ENCODE measurements at regions not wholly inside any gene's neighbourhood (a gene's known extent, or its start where the extent isn't known, plus 50 kb on each side); places are given as distances from the start of the nearest gene placed in this dataset.
A peak's percentile ranks its signal among the peaks of the same experiment; 100 is the strongest.
"Not testable (repeated sequence)": the region's sequence is repeated elsewhere in the genome, so short reads cannot be mapped to it uniquely, and the experiment has no call there.

DNA sequence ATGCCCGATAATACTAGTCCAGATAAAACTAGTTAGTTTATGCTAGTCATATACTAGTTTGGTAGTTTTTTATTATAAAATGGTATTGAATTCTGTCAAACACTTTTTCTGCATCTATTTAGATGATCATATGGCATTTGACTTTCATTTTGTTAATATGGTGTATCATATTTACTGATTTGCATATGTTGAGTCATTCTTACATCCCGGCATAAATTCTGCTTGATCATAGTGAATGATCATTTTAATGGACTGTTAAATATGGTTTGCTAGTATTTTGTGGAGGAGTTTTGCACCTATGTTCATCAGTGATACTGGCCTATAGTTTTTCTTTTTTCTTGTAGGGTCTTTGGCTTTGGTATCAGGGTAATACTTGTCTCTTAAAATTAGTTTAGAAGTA is 365.6 kb downstream of the TAF11L14 start:
- Histone ChIP-seq H3K9me3 (no peaks in the 10 kb centered on the region), H3K27ac (no peak overlapping the region), H3K36me3 (no peaks in the 10 kb centered on the region), H3K27me3 (no peaks in the 10 kb centered on the region), H3K4me3 (no peak overlapping the region), H3K4me1 (no peaks in the 10 kb centered on the region)
- intact Hi-C loops (cut with DNase I), result no loop called here
- ATAC-seq, result no peak
- 81 to 87% methylated on average over 2 of the region's 2 CpGs for WGBS, 2 donors
- no peak for DNase-seq
- no peak for FAIRE-seq
- TF ChIP-seq, protein P1, sequence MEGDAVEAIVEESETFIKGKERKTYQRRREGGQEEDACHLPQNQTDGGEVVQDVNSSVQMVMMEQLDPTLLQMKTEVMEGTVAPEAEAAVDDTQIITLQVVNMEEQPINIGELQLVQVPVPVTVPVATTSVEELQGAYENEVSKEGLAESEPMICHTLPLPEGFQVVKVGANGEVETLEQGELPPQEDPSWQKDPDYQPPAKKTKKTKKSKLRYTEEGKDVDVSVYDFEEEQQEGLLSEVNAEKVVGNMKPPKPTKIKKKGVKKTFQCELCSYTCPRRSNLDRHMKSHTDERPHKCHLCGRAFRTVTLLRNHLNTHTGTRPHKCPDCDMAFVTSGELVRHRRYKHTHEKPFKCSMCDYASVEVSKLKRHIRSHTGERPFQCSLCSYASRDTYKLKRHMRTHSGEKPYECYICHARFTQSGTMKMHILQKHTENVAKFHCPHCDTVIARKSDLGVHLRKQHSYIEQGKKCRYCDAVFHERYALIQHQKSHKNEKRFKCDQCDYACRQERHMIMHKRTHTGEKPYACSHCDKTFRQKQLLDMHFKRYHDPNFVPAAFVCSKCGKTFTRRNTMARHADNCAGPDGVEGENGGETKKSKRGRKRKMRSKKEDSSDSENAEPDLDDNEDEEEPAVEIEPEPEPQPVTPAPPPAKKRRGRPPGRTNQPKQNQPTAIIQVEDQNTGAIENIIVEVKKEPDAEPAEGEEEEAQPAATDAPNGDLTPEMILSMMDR (IDR thresholded peaks at IDR 0.05), result no peak

DNA sequence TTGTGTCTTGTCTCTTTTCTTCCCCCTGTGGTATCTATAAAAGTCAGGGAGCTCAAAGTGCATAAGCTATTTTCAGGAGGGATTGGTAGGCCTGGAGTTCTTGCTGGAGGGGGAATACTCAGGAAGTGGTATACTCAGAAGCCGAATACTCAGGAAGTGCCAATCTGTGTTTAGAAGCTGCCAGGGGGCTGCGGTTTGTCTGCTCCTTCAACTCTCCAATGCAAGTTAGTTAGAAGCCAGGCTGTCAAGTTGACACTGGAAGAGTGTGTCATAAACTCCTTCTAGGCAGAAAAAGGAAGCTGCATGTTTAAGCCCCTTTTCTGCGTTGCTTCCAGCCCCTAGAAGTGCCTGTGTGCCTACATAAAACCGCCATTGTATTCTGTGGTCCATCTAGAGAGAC is 366.5 kb downstream of the TAF11L14 start:
- Histone ChIP-seq H3K4me3 (no peak overlapping the region), H3K9me3 (no peaks in the 10 kb centered on the region), H3K27me3 (no peaks in the 10 kb centered on the region), H3K36me3 (no peaks in the 10 kb centered on the region), H3K27ac (no peak overlapping the region), H3K4me1 (no peaks in the 10 kb centered on the region)
- FAIRE-seq (no peak), DNase-seq (no peak), ATAC-seq (no peak)
- 47 to 57% methylated on average over 4 of the region's 4 CpGs for WGBS, 2 donors
- TF ChIP-seq, protein P1 (IDR thresholded peaks at IDR 0.05), result no peak
- intact Hi-C loops (cut with DNase I), result no loop called here

DNA sequence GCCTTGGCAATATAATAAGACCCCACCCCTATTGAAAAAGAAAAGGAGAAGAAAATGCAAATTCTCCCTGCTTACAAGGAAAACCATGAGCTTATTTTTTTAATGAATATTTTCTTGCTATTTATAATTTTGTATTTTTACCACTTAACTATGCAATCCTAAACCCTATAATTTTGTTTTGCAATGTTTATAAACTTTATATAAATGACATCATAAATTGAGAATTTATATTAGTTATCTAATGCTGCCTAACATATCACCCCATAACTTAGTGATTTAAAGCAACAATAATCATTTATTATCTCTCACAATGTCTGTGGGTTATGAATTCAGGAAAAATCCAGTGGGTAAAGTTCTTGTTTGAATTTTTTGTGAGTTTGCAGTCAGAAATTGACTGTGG is 369.1 kb downstream of the TAF11L14 start:
- no peak overlapping the region for H3K4me3 ChIP-seq
- intact Hi-C loops (cut with DNase I), result no loop called here
- H3K9me3 ChIP-seq, result no peaks in the 10 kb centered on the region
- H3K4me1 ChIP-seq, result no peaks in the 10 kb centered on the region
- no peak for DNase-seq
- no peak overlapping the region for H3K27ac ChIP-seq
- ATAC-seq, result no peak
- FAIRE-seq, result no peak
- no peaks in the 10 kb centered on the region for H3K27me3 ChIP-seq
- TF ChIP-seq, protein P1 (IDR thresholded peaks at IDR 0.05), result no peak
- H3K36me3 ChIP-seq, result no peaks in the 10 kb centered on the region

DNA sequence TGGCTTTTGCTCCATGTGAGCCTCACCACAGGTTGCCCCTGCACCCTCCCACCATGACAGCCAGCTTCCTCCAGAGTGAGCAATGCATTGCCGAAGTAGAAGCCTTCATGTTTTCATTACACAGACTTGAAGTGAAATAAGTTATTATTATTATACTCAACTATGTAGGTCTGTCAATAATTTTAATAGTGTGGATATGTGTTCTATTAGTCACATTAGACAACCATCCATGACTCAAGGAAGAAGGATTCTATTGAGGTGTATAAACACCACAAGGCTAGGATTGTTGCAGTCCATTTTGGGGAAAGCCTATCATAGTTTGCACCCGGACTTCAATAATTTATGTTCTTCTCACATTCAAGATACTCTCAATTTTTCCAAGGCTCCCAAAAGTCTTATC is 369.5 kb downstream of the TAF11L14 start:
- TF ChIP-seq, protein P1 (IDR thresholded peaks at IDR 0.05), result no peak
- Histone ChIP-seq H3K27me3 (no peaks in the 10 kb centered on the region), H3K27ac (no peak overlapping the region), H3K9me3 (no peaks in the 10 kb centered on the region), H3K36me3 (no peaks in the 10 kb centered on the region), H3K4me3 (no peak overlapping the region), H3K4me1 (no peaks in the 10 kb centered on the region)
- 70 to 80% methylated on average over 2 of the region's 2 CpGs for WGBS, 2 donors
- intact Hi-C loops (cut with DNase I), result no loop called here
- FAIRE-seq (no peak), DNase-seq (no peak), ATAC-seq (no peak)

DNA sequence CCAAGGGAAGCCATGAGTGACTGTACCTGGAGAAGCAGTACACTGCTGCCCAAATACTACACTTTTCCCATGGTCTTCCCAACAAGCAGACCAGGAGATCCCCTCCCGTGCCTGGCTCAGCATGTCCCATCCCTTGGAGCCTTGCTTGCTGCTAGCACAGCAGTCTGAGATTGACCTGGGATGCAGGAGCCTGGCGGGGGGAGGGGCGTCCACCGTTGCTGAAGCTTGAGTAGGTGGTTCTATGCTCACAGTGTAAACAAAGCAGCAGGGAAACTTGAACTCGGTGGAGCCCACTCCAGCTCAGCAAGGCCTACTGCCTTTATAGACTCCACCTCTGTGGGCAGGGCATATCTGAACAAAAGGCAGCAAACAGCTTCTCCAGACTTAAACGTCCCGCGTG is 372.0 kb downstream of the TAF11L14 start:
- H3K4me1 ChIP-seq; FAIRE-seq; H3K27ac ChIP-seq; H3K9me3 ChIP-seq; intact Hi-C loops (cut with DNase I); H3K27me3 ChIP-seq; H3K36me3 ChIP-seq; H3K4me3 ChIP-seq; ATAC-seq: not testable (repeated sequence)
- 67 to 71% methylated on average over 8 of the region's 8 CpGs for WGBS, 2 donors
- peak in 1 of 6 donors; percentile 34 for DNase-seq

DNA sequence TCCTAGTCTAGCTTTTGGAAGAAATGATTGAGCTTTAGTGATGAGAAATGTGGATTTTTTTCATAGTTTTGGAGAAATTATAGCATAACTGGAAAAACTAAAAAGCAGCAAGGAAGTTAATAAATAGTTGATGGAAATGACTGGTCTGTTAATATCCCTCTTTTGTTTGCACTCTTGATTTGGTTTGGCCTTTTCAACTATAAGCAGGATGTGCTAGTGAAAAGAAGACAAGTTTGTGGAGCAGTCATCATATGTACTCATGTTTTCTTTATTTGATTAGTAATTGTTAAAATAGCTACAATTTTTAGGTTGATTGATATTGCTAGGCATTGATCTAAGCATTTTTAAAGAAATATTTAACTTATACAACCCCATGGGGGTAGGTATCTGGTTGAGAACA is 374.7 kb downstream of the TAF11L14 start:
- H3K27me3 ChIP-seq, result no peaks in the 10 kb centered on the region
- no peak for DNase-seq
- H3K4me3 ChIP-seq, result no peak overlapping the region
- no peaks in the 10 kb centered on the region for H3K36me3 ChIP-seq
- H3K27ac ChIP-seq, result no peak overlapping the region
- H3K4me1 ChIP-seq, result no peaks in the 10 kb centered on the region
- TF ChIP-seq, protein P1 (IDR thresholded peaks at IDR 0.05), result no peak
- intact Hi-C loops (cut with DNase I), result no loop called here
- no peak for ATAC-seq
- H3K9me3 ChIP-seq, result no peaks in the 10 kb centered on the region
- FAIRE-seq, result no peak
